GM12864 (cell line): ENCODE measurements at regions not wholly inside any gene's neighbourhood (a gene's known extent, or its start where the extent isn't known, plus 50 kb on each side); places are given as distances from the start of the nearest gene placed in this dataset.

Experiments
- DNase-seq: peaks from one replicate; pipeline ENCODE4 v3.0.0-alpha.2; 2011; ENCODE audit warnings: low read depth
- H3K4me3 ChIP-seq: 2 replicates; pipeline ENCODE4 v1.5.1; 2011; ENCODE audit warnings: mild to moderate bottlenecking, low read depth, low read length, control low read depth
- TF ChIP-seq, protein P1 (sequence below): IDR thresholded peaks from 2 replicates; pipeline ENCODE4 v1.5.1; 2011; ENCODE audit warnings: low read depth, mild to moderate bottlenecking, moderate library complexity, low read length, control low read depth, inconsistent platforms; ENCODE audit errors: missing control alignments

DNA sequence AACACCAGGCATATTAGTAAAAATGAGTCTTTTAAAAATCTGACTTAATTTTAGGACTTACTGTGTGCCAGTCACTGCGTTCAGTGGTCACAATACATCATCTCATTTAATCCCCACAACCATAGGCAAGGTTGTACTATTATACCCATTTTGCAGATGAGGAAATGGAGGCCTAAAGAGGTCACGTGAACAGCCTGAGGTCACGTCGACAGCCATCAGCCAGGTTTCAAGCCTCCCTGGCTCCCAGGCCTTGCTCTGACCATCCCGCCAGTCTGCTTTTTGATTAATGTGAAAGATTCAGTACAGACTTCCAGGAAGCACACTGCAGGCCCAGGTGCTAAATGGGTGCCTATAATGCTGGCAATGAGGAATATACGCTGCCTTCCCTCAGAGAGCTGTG is 86.3 kb upstream of the TOX3 start:
- H3K4me3 ChIP-seq: no peak overlapping the region
- TF ChIP-seq, protein P1, sequence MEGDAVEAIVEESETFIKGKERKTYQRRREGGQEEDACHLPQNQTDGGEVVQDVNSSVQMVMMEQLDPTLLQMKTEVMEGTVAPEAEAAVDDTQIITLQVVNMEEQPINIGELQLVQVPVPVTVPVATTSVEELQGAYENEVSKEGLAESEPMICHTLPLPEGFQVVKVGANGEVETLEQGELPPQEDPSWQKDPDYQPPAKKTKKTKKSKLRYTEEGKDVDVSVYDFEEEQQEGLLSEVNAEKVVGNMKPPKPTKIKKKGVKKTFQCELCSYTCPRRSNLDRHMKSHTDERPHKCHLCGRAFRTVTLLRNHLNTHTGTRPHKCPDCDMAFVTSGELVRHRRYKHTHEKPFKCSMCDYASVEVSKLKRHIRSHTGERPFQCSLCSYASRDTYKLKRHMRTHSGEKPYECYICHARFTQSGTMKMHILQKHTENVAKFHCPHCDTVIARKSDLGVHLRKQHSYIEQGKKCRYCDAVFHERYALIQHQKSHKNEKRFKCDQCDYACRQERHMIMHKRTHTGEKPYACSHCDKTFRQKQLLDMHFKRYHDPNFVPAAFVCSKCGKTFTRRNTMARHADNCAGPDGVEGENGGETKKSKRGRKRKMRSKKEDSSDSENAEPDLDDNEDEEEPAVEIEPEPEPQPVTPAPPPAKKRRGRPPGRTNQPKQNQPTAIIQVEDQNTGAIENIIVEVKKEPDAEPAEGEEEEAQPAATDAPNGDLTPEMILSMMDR: no peak
- DNase-seq: no peak

DNA sequence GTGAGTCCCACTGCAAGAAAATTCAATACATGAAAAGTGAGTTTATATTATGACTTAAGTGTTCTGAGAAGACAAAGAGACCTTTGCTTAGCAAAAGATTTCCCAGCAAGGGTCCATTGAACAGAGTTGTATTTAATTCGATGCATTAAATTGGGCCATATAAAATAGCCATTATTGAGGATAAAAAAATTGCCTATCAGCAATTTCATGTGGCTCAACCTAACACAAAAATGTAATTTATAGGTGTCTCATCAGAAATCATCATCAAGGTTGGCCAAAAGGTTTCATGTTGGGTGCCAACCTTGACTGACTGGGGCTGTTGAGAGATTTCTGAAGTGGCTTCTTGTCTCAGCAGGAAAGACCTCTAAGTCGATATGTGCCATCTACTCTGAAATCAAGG is 84.8 kb upstream of the TOX3 start:
- TF ChIP-seq, protein P1: no peak
- no peak overlapping the region for H3K4me3 ChIP-seq
- DNase-seq: no peak

DNA sequence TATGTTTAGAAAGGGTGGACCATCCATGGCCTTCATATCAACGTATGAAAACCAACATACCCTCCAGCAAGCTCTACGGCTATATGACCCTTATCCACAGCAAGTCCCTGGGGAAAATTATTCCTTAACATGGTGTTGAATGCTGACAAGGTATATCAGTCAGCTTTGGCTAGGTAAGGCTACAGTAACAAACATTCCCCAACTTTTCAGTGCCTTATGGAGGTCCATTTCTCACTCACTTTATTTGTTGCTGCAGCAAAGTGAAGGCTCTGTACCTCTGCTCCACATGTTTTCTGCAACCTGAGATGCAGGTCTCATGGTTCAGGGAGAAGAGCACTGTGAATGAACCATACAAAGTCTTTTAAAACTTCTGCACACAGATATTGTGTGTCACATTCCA is 83.8 kb upstream of the TOX3 start:
- H3K4me3 ChIP-seq: no peak overlapping the region
- TF ChIP-seq, protein P1: no peak
- no peak for DNase-seq

DNA sequence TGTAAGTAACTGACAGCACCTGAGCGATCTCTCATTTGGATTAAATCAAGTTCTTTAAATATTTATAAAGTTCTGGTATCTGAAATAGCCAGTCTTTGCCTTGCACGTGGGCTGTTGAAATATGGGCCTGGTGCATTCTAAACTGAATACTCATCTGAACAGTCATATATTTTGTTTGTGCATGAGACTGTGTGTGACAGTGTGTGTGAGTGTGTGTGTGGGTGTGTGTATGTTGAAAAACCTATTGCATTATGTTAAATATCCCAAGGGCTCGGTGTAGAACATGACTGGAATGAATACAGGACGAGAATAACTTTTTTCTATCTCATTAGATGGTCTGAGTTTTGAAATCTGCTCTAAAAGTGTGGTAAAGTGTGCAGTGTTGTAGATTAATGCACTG is 82.4 kb upstream of the TOX3 start:
- no peak for DNase-seq
- TF ChIP-seq, protein P1: no peak
- no peak overlapping the region for H3K4me3 ChIP-seq

DNA sequence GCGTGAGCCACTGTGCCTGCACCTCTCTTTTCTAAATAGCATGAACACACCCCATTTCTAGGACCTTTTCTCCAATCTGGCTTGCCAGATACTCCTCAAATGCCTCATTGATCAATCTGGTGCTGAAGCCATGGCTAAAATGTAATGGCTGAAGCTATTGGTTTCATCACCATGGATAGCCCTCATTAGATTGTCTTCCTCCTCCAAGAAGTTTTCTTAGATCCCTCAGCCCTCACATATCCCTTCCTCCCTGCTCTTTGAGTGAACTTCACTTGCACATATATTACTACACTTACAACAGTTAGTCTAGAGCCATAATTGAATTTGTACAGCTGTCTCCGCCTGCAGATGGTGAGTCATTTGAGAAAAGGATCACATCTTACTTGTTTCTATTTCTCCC is 77.9 kb upstream of the TOX3 start:
- TF ChIP-seq, protein P1: no peak
- DNase-seq: no peak
- no peak overlapping the region for H3K4me3 ChIP-seq

DNA sequence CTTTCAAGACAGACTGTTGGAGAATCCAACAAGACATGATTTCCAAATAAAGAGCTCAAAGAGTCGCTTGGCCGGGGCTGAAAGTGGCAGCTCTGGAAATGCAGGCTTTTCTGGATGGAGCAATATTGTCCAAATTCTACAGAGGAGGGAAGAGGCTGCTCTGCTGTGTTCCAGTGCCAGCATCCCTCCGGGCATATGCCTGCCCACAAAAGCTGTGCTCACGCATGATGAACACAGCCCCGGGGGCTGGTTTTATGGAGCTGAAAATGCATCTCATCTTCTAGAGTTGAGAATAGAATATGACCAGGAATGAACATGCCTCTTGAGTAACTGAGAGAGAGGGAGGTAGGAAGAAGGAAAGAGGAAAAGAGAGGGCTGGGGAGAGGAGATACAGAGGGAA is 74.7 kb upstream of the TOX3 start:
- TF ChIP-seq, protein P1: no peak

DNA sequence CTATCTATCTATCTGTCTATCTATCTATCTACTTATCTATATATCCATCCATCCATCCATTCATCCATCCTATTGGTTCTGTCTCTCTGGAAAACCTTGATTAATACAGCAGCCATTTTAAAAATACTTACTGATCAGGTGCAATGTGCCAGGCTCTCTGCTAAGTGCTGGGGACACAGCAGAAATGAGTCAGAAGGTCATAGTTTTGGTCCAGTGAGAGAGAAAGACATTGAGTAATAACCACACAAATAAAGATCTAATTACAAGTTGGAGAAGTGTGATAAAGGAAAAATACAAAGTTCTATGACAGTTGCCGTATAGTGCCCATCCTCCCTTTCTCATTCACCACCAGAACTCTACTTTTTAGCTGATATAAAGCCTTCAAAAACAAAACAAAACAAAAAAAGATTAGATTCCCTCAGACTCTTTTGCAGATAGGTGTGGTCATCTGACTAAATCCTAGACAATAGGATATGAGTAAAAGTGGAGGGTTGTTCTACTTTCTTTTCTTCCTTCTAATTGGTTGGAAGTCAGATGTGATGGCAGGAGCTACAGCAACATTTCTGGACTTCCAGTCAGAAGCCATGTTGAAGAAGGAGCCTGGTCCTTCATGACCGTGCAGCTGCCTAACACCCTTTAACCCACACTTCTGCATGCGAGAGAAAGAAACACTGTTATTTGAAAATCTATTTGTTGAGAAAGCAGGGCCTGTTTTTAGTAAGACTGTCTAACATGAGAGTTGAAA is 72.0 kb upstream of the TOX3 start:
- TF ChIP-seq, protein P1: no peak
- no peak overlapping the region for H3K4me3 ChIP-seq
- DNase-seq: no peak

More for the DNA sequence above, 74.7 kb upstream of the TOX3 start:
- no peak for DNase-seq
- no peak overlapping the region for H3K4me3 ChIP-seq
